HCT116 (cell line): ENCODE measurements at regions not wholly inside any gene's neighbourhood (a gene's known extent, or its start where the extent isn't known, plus 50 kb on each side); places are given as distances from the start of the nearest gene placed in this dataset.
"Not testable (repeated sequence)": the region's sequence is repeated elsewhere in the genome, so short reads cannot be mapped to it uniquely, and the experiment has no call there.

Experiments used
- ATAC-seq: fragments of 200-7000 bp; cut with Tn5 transposase; 2 replicates; pipeline ENCODE4 v1.9.1; 2020; ENCODE audit warnings: mild to moderate bottlenecking, moderate library complexity
- BruUV-seq: library from RNA; stranded (reverse); fragments of 400-500 nt; replicated peaks from 2 replicates; lab custom pipeline; 2021; lab: Mats Ljungman, UMichigan
- CTCF ChIA-PET: fragments of 300-600 bp; sonication (Branson Sonifier 250); formaldehyde crosslinking; loops from one replicate; lab custom pipeline; 2021; ENCODE audit warnings: antibody characterized with exemption; lab: Charles Lee
- POLR2A ChIA-PET: fragments of 300-600, 350-600 bp; sonication (Branson Sonifier 250); formaldehyde crosslinking; loops from one replicate; lab custom pipeline; 2021; ENCODE audit warnings: antibody characterized with exemption; lab: Charles Lee
- RAD21 ChIA-PET, 2 experiments: fragments of 300-600 bp; sonication (Branson Sonifier 250); formaldehyde crosslinking; loops; one replicate each; lab custom pipeline; 2023; ENCODE audit warnings: low total read pairs in 2 of 2; ENCODE audit not compliant: uncharacterized antibody in 2 of 2, unreplicated experiment in 2 of 2, low non-redundant PET in 1 of 2; lab: Charles Lee
- DNase-seq: peaks from one replicate; pipeline ENCODE4 v3.0.0-alpha.2; 2010; ENCODE audit warnings: low read depth, low spot score
- H2AFZ ChIP-seq: fragments of 200-600 bp; shearing (Covaris generic), sonication (generic); 2 replicates; pipeline ENCODE4 v1.6.1; 2017; ENCODE audit warnings: low read depth, mixed run types, mixed read lengths, antibody characterized with exemption, low read length; ENCODE audit not compliant: poor library complexity, severe bottlenecking
- H3K27ac ChIP-seq: 2 replicates; pipeline ENCODE4 v1.5.1; 2012; ENCODE audit warnings: low read depth, low read length
- H3K27me3 ChIP-seq: fragments of 200-600 bp; sonication (generic); 2 replicates; pipeline ENCODE4 v1.6.1; 2016; ENCODE audit warnings: mixed run types, low read length, mixed read lengths; ENCODE audit not compliant: insufficient read depth
- H3K36me3 ChIP-seq, 2 experiments: fragments of 200-500 bp in 1 of 2; fragments of 200-600 bp in 1 of 2; sonication (Bioruptor generic) in 1 of 2; sonication (generic) in 1 of 2; 2 replicates each; pipeline versions ENCODE4 v1.5.1 to v1.6.1; 2014 to 2016; ENCODE audit warnings: low read length in 2 of 2, inconsistent platforms in 1 of 2, mixed read lengths in 1 of 2, mixed run types in 1 of 2; ENCODE audit not compliant: insufficient read depth in 2 of 2, control insufficient read depth in 1 of 2
- H3K4me1 ChIP-seq, 2 experiments: fragments of 200-600 bp in 1 of 2; sonication (generic) in 1 of 2; 2 replicates each; pipeline versions ENCODE4 v1.5.1 to v1.6.1; 2012 to 2017; ENCODE audit warnings: low read length in 2 of 2, inconsistent platforms in 1 of 2, mild to moderate bottlenecking in 1 of 2, mixed read lengths in 1 of 2, mixed run types in 1 of 2, moderate library complexity in 1 of 2; ENCODE audit not compliant: insufficient read depth in 2 of 2, control insufficient read depth in 1 of 2
- H3K4me2 ChIP-seq: fragments of 200-600 bp; sonication (generic); 2 replicates; pipeline ENCODE4 v1.6.1; 2017; ENCODE audit warnings: mixed run types, low read length, mixed read lengths
- H3K4me3 ChIP-seq, 2 experiments: fragments of 200-600 bp in 1 of 2; sonication (generic) in 1 of 2; replicated peaks in 1 of 2; 2 replicates each; pipeline ENCODE4 v1.5.1; 2011 to 2016; ENCODE audit warnings: low read length in 2 of 2, control low read depth in 1 of 2, low read depth in 1 of 2, mild to moderate bottlenecking in 1 of 2, mixed read lengths in 1 of 2, mixed run types in 1 of 2
- H3K79me2 ChIP-seq: fragments of 200-600 bp; sonication (generic); 2 replicates; pipeline ENCODE4 v1.6.1; 2017; ENCODE audit warnings: mild to moderate bottlenecking, mixed run types, low read length, moderate library complexity, mixed read lengths; ENCODE audit not compliant: insufficient read depth
- H3K9ac ChIP-seq: fragments of 200-600 bp; sonication (generic); 2 replicates; pipeline ENCODE4 v1.6.1; 2016; ENCODE audit warnings: low read length, mixed read lengths
- H3K9me2 ChIP-seq: fragments of 200-600 bp; sonication (generic), shearing (Covaris generic); 2 replicates; pipeline ENCODE4 v1.6.1; 2017; ENCODE audit warnings: mixed run types, mild to moderate bottlenecking, moderate library complexity; ENCODE audit not compliant: insufficient read depth
- H3K9me3 ChIP-seq, 2 experiments: fragments of 200-500 bp in 1 of 2; fragments of 200-600 bp in 1 of 2; sonication (Bioruptor generic) in 1 of 2; sonication (generic) in 1 of 2; 2 replicates each; pipeline ENCODE4 v1.6.1; 2014 to 2017; ENCODE audit warnings: low read length in 2 of 2, mixed read lengths in 2 of 2, inconsistent platforms in 1 of 2, low read depth in 1 of 2, mild to moderate bottlenecking in 1 of 2, mixed run types in 1 of 2, moderate library complexity in 1 of 2; ENCODE audit not compliant: control insufficient read depth in 1 of 2, insufficient read depth in 1 of 2
- H4K20me1 ChIP-seq: fragments of 200-600 bp; sonication (generic), shearing (Covaris generic); 2 replicates; pipeline ENCODE4 v1.6.1; 2017; ENCODE audit warnings: mixed run types, mild to moderate bottlenecking, moderate library complexity; ENCODE audit not compliant: insufficient read depth
- CBX3 ChIP-seq: IDR thresholded peaks from 2 replicates; pipeline ENCODE4 v1.6.1; 2012; ENCODE audit warnings: low read depth
- CEBPB ChIP-seq: IDR thresholded peaks from 2 replicates; pipeline ENCODE4 v1.6.1; 2012; ENCODE audit warnings: low read depth
- EZH2 ChIP-seq: fragments of 200-600 bp; sonication (generic); IDR thresholded peaks from 2 replicates; pipeline ENCODE4 v1.6.1; 2017; ENCODE audit warnings: antibody characterized with exemption, mixed run types
- EZH2phosphoT487 ChIP-seq: fragments of 200-600 bp; IDR thresholded peaks from 2 replicates; pipeline ENCODE4 v1.6.1; 2018; ENCODE audit warnings: antibody characterized with exemption, borderline replicate concordance
- FOSL1 ChIP-seq: IDR thresholded peaks from 2 replicates; pipeline ENCODE4 v1.6.1; 2012; ENCODE audit warnings: low read depth
- JUND ChIP-seq: IDR thresholded peaks from 2 replicates; pipeline ENCODE4 v1.6.1; 2012
- RAD21 ChIP-seq: IDR thresholded peaks from 2 replicates; pipeline ENCODE4 v1.6.1; 2012; ENCODE audit warnings: low read depth, mild to moderate bottlenecking
- SIN3A ChIP-seq: IDR thresholded peaks from 2 replicates; pipeline ENCODE4 v1.6.1; 2012; ENCODE audit warnings: low read depth
- SP1 ChIP-seq: IDR thresholded peaks from 2 replicates; pipeline ENCODE4 v1.6.1; 2012; ENCODE audit warnings: low read depth
- TCF7L2 ChIP-seq: IDR thresholded peaks from 2 replicates; pipeline ENCODE4 v1.7.0; 2011; ENCODE audit warnings: borderline replicate concordance, inconsistent platforms; ENCODE audit not compliant: insufficient read depth, insufficient read length; ENCODE audit errors: extremely low read depth
- YY1 ChIP-seq: IDR thresholded peaks from 2 replicates; pipeline ENCODE4 v1.6.1; 2011; ENCODE audit warnings: low read length, low read depth, moderate library complexity, mild to moderate bottlenecking; ENCODE audit not compliant: insufficient replicate concordance; ENCODE audit errors: extremely low read depth
- ZBTB33 ChIP-seq: IDR thresholded peaks from 2 replicates; pipeline ENCODE4 v1.6.1; 2011; ENCODE audit warnings: mild to moderate bottlenecking, low read length, moderate library complexity; ENCODE audit not compliant: insufficient replicate concordance; ENCODE audit errors: extremely low read depth
- ZFX ChIP-seq: fragments of 450-650 bp; IDR thresholded peaks from 2 replicates; pipeline ENCODE4 v1.6.1; 2017
- ZNF274 ChIP-seq: fragments of 200-500 bp; sonication (Bioruptor generic); IDR thresholded peaks from 2 replicates; pipeline ENCODE4 v1.6.1; 2014; ENCODE audit warnings: mild to moderate bottlenecking, low read depth, low read length, inconsistent platforms
- intact Hi-C: fragments of 100-400 bp; cut with micrococcal nuclease; formaldehyde crosslinking; loops from 2 replicates; pipeline ENCODE4 v1.10.0; 2022
- TF ChIP-seq, protein P1 (sequence below): IDR thresholded peaks from 2 replicates; pipeline ENCODE4 v1.6.1; 2012
- TF ChIP-seq, protein P2 (sequence below), 3 experiments: fragments of 200-600 bp in 1 of 3; sonication (generic) in 1 of 3; IDR thresholded peaks in 2 of 3; conservative IDR thresholded peaks in 1 of 3; 2 replicates each; pipeline ENCODE4 v1.5.1; 2012 to 2017; ENCODE audit warnings: low read depth in 2 of 3, low read length in 2 of 3, antibody characterized with exemption in 1 of 3, borderline replicate concordance in 1 of 3, control low read depth in 1 of 3, mild to moderate bottlenecking in 1 of 3, mixed read lengths in 1 of 3, mixed run types in 1 of 3, moderate library complexity in 1 of 3; ENCODE audit not compliant: insufficient read depth in 1 of 3

- TF ChIP-seq CEBPB (no peak), RAD21 (no peak), EZH2phosphoT487 (no peak), ZNF274 (no peak)
- TF ChIP-seq, all 23 proteins: peak for 5
Measured at GRCh38 chr12:87425942-87426554, 603.2 kb downstream of the C12orf50 start (continued).

DNA sequence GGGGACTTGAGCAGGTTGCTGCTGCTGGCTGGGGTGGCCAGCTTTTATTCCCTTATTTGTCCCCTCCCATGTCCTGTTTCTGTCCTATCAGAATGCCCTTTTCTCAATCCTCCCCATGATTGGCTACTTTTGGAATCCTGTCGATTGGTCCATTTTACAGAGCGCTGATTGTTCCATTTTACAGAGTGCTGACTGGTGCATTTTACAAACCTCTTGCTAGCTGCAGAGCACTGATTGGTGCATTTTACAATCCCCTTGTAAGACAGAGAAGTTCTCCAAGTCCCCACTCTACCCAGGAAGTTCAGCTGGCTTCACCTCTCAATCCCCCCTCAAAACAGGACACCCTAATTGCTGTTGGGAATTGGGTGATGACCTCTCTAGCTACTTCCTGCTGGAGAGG is 608.0 kb downstream of the C12orf50 start:
- H3K4me1 ChIP-seq, H3K4me2 ChIP-seq, H3K79me2 ChIP-seq, CTCF ChIA-PET, BruUV-seq, H4K20me1 ChIP-seq, H3K9me2 ChIP-seq, H3K27me3 ChIP-seq, H3K27ac ChIP-seq, H3K9ac ChIP-seq, H2AFZ ChIP-seq, DNase-seq, RAD21 ChIA-PET, ATAC-seq, H3K9me3 ChIP-seq, intact Hi-C loops, H3K36me3 ChIP-seq, POLR2A ChIA-PET, H3K4me3 ChIP-seq: not testable (repeated sequence)

GRCh38 chr12:87413784-87414183 is 615.4 kb downstream of the C12orf50 start:
- Histone ChIP-seq H3K79me2 (no peaks in the 10 kb centered on the region), H4K20me1 (no peaks in the 10 kb centered on the region), H3K9me3 (no peaks in the 10 kb centered on the region), H3K27ac (no peak overlapping the region), H3K4me3 (no peak overlapping the region), H3K36me3 (no peaks in the 10 kb centered on the region), H3K9ac (no peak overlapping the region), H2AFZ (no peak overlapping the region), H3K4me2 (no peak overlapping the region), H3K4me1 (no peaks in the 10 kb centered on the region), H3K9me2 (no peaks in the 10 kb centered on the region), H3K27me3 (no peaks in the 10 kb centered on the region)
- no peak for ATAC-seq
- intact Hi-C loops = no loop called here
- POLR2A ChIA-PET = no interaction called here
- RAD21 ChIA-PET = no interaction called here
- CTCF ChIA-PET = no interaction called here
- DNase-seq = no peak
- BruUV-seq = no TSS peak
- TF ChIP-seq, protein P1, sequence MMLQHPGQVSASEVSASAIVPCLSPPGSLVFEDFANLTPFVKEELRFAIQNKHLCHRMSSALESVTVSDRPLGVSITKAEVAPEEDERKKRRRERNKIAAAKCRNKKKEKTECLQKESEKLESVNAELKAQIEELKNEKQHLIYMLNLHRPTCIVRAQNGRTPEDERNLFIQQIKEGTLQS = no peak
- TF ChIP-seq ZFX (no peak), ZBTB33 (no peak), SP1 (no peak), CBX3 (no peak), TCF7L2 (no peak), YY1 (no peak), FOSL1 (no peak), EZH2phosphoT487 (no peak), JUND (no peak), SIN3A (no peak), EZH2 (no peak)
- TF ChIP-seq, protein P2, sequence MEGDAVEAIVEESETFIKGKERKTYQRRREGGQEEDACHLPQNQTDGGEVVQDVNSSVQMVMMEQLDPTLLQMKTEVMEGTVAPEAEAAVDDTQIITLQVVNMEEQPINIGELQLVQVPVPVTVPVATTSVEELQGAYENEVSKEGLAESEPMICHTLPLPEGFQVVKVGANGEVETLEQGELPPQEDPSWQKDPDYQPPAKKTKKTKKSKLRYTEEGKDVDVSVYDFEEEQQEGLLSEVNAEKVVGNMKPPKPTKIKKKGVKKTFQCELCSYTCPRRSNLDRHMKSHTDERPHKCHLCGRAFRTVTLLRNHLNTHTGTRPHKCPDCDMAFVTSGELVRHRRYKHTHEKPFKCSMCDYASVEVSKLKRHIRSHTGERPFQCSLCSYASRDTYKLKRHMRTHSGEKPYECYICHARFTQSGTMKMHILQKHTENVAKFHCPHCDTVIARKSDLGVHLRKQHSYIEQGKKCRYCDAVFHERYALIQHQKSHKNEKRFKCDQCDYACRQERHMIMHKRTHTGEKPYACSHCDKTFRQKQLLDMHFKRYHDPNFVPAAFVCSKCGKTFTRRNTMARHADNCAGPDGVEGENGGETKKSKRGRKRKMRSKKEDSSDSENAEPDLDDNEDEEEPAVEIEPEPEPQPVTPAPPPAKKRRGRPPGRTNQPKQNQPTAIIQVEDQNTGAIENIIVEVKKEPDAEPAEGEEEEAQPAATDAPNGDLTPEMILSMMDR (IDR thresholded peaks at IDR 0.05 in 2 of 3, conservative IDR thresholded peaks at IDR 0.05 in 1 of 3; ENCODE audit: borderline replicate concordance in 1 of 3, insufficient read depth in 1 of 3, low read depth in 2 of 3, low read length in 2 of 3) = no peak
